DLD1 (cell line): ENCODE measurements at regions not wholly inside any gene's neighbourhood (a gene's known extent, or its start where the extent isn't known, plus 50 kb on each side); places are given as distances from the start of the nearest gene placed in this dataset.

ENCODE experiments used
- in situ Hi-C: cut with HindIII; loops from 2 replicates; pipeline ENCODE4 v1.10.0; 2017; ENCODE audit warnings: low sequenced_read_pairs

- in situ Hi-C loops, result no loop called here
These were observed 752.2 kb downstream of the DCDC2C start for GRCh38 chr2:4455486-4456155.

GRCh38 chr2:4464634-4465266, 761.4 kb downstream of the DCDC2C start:
- in situ Hi-C loops, result no loop called here

- in situ Hi-C loops, result no loop called here
These were observed 762.3 kb downstream of the DCDC2C start for GRCh38 chr2:4465671-4466070.

- in situ Hi-C loops, result no loop called here
These were observed 772.2 kb downstream of the DCDC2C start for GRCh38 chr2:4475618-4476017.

- in situ Hi-C loops, result no loop called here
These were observed 779.7 kb downstream of the DCDC2C start for GRCh38 chr2:4483050-4483449.

- in situ Hi-C loops, result no loop called here
These were observed 783.6 kb downstream of the DCDC2C start for GRCh38 chr2:4486971-4487370.

GRCh38 chr2:4499316-4500030, 796.1 kb downstream of the DCDC2C start:
- in situ Hi-C loops, result no loop called here

GRCh38 chr2:4501525-4501924, 798.1 kb downstream of the DCDC2C start:
- in situ Hi-C loops, result no loop called here

- in situ Hi-C loops, result no loop called here
These were observed 799.0 kb downstream of the DCDC2C start for GRCh38 chr2:4502230-4502843.

GRCh38 chr2:4507661-4508060, 804.3 kb downstream of the DCDC2C start:
- in situ Hi-C loops, result no loop called here

GRCh38 chr2:4515871-4516761, 812.7 kb downstream of the DCDC2C start:
- in situ Hi-C loops, result no loop called here

GRCh38 chr2:4518596-4518995, 815.2 kb downstream of the DCDC2C start:
- in situ Hi-C loops, result no loop called here

GRCh38 chr2:4522498-4523421, 819.4 kb downstream of the DCDC2C start:
- in situ Hi-C loops, result no loop called here

- in situ Hi-C loops, result no loop called here
These were observed 824.0 kb downstream of the DCDC2C start for GRCh38 chr2:4527416-4527815.

GRCh38 chr2:4528246-4528645, 824.9 kb downstream of the DCDC2C start:
- in situ Hi-C loops, result no loop called here

- in situ Hi-C loops, result no loop called here
These were observed 825.4 kb downstream of the DCDC2C start for GRCh38 chr2:4528773-4529172.

GRCh38 chr2:4529738-4530137, 826.4 kb downstream of the DCDC2C start:
- in situ Hi-C loops, result no loop called here

GRCh38 chr2:4530231-4530630, 826.9 kb downstream of the DCDC2C start:
- in situ Hi-C loops, result no loop called here

- in situ Hi-C loops, result no loop called here
These were observed 830.4 kb downstream of the DCDC2C start for GRCh38 chr2:4533806-4534205.

- in situ Hi-C loops, result no loop called here
These were observed 835.7 kb downstream of the DCDC2C start for GRCh38 chr2:4539121-4539520.
